Mammary epithelial cell (primary cell): ENCODE measurements at regions not wholly inside any gene's neighbourhood (a gene's known extent, or its start where the extent isn't known, plus 50 kb on each side); places are given as distances from the start of the nearest gene placed in this dataset.

Source experiments
- CTCF ChIP-seq, 2 donors: IDR thresholded peaks in 1 of 2; conservative IDR thresholded peaks in 1 of 2; 2 replicates each; pipeline ENCODE4 v1.5.1; 2011 to 2012; ENCODE audit warnings: inconsistent platforms in 2 of 2, low read length in 2 of 2, mild to moderate bottlenecking in 2 of 2, control low read depth in 1 of 2, low read depth in 1 of 2; ENCODE audit not compliant: insufficient read depth in 1 of 2; ENCODE audit errors: extremely low read depth in 1 of 2
- EZH2 ChIP-seq: IDR thresholded peaks from 2 replicates; pipeline ENCODE4 v1.6.1; 2012; ENCODE audit warnings: low read length, inconsistent platforms, borderline replicate concordance

- TF ChIP-seq CTCF (conservative IDR thresholded peaks at IDR 0.05 in 1 of 2, IDR thresholded peaks at IDR 0.05 in 1 of 2; ENCODE audit: extremely low read depth in 1 of 2, insufficient read depth in 1 of 2, low read depth in 1 of 2, low read length in 2 of 2) (no peak), EZH2 (no peak)
Observed at GRCh38 chr2:215687149-215688031, 251.5 kb upstream of the FN1 start.
